Spleen (tissue), 7 donors: ENCODE measurements at regions not wholly inside any gene's neighbourhood (a gene's known extent, or its start where the extent isn't known, plus 50 kb on each side); places are given as distances from the start of the nearest gene placed in this dataset.

ENCODE experiments used
- CTCF ChIP-seq, 11 experiments: fragments of 200-600 bp in 7 of 11; fragments of 450-650 bp in 4 of 11; sonication (generic) in 4 of 11; IDR thresholded peaks in 8 of 11; conservative IDR thresholded peaks in 3 of 11; 1 replicate in 7 of 11; 2 replicates in 4 of 11; pipeline versions ENCODE4 v1.4.0 to v1.8.0; 2016 to 2021; ENCODE audit warnings: antibody characterized with exemption in 11 of 11, inconsistent platforms in 4 of 11, mild to moderate bottlenecking in 1 of 11
- POLR2AphosphoS5 ChIP-seq, 3 donors: sonication (generic); formaldehyde crosslinking; IDR thresholded peaks; one replicate each; pipeline ENCODE4 v1.5.1; 2017; ENCODE audit warnings: antibody characterized with exemption in 3 of 3
- donor health status: DM: no; HTN: no; CAD: no; lungs with moderate emphysema.
- donor health status: DM: no; HTN: no; CAD: no.
- donor health status: DM: no; HTN: no; CAD: no.

DNA sequence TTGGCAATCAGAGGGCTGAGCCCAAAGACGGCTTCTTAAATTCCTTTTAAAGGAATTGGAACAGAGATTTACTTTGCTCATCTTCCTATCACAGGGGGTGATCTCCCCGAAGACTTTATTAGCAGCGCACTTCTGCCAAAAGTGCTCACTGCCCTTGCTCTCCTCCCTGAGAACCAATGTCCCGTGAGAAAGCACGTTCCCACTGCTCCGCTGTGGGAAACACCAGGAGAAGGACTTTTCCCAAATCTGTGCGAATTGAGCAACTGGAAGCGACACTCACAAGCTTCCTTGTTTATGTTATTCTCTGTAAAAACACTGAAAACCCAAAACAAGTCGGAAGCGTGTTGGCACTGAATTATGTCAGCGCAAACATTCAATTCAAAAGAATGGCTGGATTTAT lies 670.8 kb upstream of the NR2F2 start:
- no peak for TF ChIP-seq POLR2AphosphoS5 (IDR thresholded peaks at IDR 0.05)
- TF ChIP-seq CTCF (IDR thresholded peaks at IDR 0.05 in 8 of 11, conservative IDR thresholded peaks at IDR 0.05 in 3 of 11): no peak
